Chondrocyte (in vitro differentiated cells): ENCODE measurements at regions not wholly inside any gene's neighbourhood (a gene's known extent, or its start where the extent isn't known, plus 50 kb on each side); places are given as distances from the start of the nearest gene placed in this dataset.

ENCODE experiments used
- DNase-seq: peaks from one replicate; pipeline ENCODE4 v3.0.0; 2021; ENCODE audit warnings: mixed read lengths, low spot score
- H3K27ac Mint-ChIP-seq: one replicate; pipeline ENCODE4 v1.8.0; 2021; ENCODE audit warnings: mild to moderate bottlenecking, moderate library complexity, mixed read lengths; ENCODE audit not compliant: unreplicated experiment
- H3K27me3 Mint-ChIP-seq: 2 replicates; pipeline ENCODE4 v1.8.0; 2021; ENCODE audit warnings: low read depth, mixed read lengths
- H3K36me3 Mint-ChIP-seq: 2 replicates; pipeline ENCODE4 v1.8.0; 2021; ENCODE audit warnings: low read depth, mixed read lengths
- H3K4me1 Mint-ChIP-seq: 2 replicates; pipeline ENCODE4 v1.8.0; 2021; ENCODE audit warnings: low read depth, mild to moderate bottlenecking, mixed read lengths
- H3K4me3 Mint-ChIP-seq: one replicate; pipeline ENCODE4 v1.8.0; 2021; ENCODE audit warnings: mild to moderate bottlenecking, moderate library complexity, mixed read lengths; ENCODE audit not compliant: unreplicated experiment
- H3K9me3 Mint-ChIP-seq: 2 replicates; pipeline ENCODE4 v1.8.0; 2021; ENCODE audit warnings: low read depth, mixed read lengths
- TF ChIP-seq, protein P1 (sequence below): fragments of 200-600 bp; sonication (generic); IDR thresholded peaks from 2 replicates; pipeline ENCODE4 v1.5.0; 2021; ENCODE audit warnings: antibody characterized with exemption, mild to moderate bottlenecking, moderate library complexity

DNA sequence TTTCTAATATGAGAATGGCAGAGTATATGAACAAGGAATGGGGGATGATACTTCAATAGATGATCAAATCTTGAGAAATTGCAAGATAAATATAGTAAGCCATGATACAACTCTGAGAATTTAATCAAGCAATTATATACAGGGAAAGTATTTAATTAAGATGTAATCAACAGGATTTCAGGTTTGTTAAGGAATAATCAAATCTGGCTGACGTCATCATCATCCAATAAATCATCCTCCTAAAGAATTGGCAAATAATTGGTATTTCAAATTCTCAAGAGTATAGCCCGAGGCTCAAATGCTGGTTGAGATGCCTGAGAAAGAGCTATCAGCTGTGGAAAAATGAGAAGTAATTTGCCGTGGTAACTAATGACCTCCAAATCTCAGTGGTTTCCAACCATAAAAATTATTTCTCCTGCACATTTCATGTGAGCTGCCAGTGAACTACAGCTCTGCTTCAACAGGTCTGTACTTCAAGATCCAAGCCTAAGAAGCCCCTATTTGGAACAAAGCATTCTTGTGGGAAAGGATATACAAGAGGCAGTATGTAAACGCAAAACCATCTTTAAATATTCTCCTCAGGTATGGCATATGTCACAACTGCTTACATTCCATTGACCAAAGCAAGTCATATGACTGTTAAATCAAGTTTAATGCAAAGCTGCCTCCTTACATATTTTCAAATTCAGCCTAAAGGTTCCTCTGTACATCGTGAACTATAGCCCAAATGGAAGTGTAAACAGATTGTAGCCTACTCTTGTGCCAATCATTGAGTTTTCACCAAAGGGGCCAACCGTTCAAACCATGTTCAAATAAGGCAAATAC is 503.0 kb downstream of the KIF20B start:
- Mint-ChIP-seq H3K36me3 (no peaks in the 10 kb centered on the region), H3K4me3 (no peak overlapping the region), H3K27ac (no peak overlapping the region), H3K4me1 (no peaks in the 10 kb centered on the region), H3K9me3 (no peaks in the 10 kb centered on the region), H3K27me3 (peaks cover 15% of the 10 kb centered on the region)
- DNase-seq, result no peak
- TF ChIP-seq, protein P1, sequence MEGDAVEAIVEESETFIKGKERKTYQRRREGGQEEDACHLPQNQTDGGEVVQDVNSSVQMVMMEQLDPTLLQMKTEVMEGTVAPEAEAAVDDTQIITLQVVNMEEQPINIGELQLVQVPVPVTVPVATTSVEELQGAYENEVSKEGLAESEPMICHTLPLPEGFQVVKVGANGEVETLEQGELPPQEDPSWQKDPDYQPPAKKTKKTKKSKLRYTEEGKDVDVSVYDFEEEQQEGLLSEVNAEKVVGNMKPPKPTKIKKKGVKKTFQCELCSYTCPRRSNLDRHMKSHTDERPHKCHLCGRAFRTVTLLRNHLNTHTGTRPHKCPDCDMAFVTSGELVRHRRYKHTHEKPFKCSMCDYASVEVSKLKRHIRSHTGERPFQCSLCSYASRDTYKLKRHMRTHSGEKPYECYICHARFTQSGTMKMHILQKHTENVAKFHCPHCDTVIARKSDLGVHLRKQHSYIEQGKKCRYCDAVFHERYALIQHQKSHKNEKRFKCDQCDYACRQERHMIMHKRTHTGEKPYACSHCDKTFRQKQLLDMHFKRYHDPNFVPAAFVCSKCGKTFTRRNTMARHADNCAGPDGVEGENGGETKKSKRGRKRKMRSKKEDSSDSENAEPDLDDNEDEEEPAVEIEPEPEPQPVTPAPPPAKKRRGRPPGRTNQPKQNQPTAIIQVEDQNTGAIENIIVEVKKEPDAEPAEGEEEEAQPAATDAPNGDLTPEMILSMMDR, result no peak

DNA sequence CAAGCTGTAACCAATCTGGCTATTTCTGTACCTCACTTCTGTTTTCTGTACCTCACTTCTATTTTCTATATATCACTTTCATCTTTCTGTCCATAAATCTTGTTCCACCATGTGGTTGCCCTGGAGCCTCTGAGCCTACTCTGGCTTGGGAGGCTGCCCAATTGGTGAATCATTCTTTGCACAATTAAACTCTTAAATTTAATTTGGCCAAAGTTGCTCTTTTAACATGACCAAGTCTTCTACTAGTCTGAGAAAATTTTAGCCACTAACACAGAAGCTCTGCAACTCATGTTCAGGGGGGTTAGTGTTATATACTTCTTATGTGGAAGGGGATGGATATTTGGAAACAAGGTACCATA is 503.5 kb downstream of the KIF20B start:
- H3K4me3 Mint-ChIP-seq, result no peak overlapping the region
- H3K4me1 Mint-ChIP-seq, result no peaks in the 10 kb centered on the region
- no peaks in the 10 kb centered on the region for H3K36me3 Mint-ChIP-seq
- TF ChIP-seq, protein P1, result no peak
- no peak for DNase-seq
- H3K27ac Mint-ChIP-seq, result no peak overlapping the region
- H3K27me3 Mint-ChIP-seq, result peaks cover 21% of the 10 kb centered on the region
- no peaks in the 10 kb centered on the region for H3K9me3 Mint-ChIP-seq

DNA sequence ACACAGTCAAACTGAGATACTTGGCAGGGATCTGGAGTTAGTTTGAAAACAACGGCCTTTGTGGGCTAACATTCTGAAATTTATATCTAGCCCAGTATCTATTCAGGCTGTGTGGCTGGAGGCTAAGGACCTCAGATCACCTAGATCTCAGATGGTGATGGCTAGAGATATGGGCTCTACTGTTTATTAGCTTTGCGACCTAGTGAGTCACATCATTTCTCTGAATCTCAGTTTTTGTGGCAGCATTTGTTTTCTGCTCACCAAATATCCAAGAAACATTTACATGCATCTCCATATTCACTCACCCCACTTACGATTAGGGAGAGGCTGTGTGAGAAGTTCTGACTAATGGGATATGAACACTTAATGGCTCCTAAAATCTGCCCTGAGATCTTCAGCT is 503.9 kb downstream of the KIF20B start:
- Mint-ChIP-seq H3K4me1 (no peaks in the 10 kb centered on the region), H3K27ac (no peak overlapping the region), H3K9me3 (no peaks in the 10 kb centered on the region), H3K36me3 (no peaks in the 10 kb centered on the region), H3K4me3 (no peak overlapping the region), H3K27me3 (peaks cover 21% of the 10 kb centered on the region)
- no peak for DNase-seq
- TF ChIP-seq, protein P1, result no peak

DNA sequence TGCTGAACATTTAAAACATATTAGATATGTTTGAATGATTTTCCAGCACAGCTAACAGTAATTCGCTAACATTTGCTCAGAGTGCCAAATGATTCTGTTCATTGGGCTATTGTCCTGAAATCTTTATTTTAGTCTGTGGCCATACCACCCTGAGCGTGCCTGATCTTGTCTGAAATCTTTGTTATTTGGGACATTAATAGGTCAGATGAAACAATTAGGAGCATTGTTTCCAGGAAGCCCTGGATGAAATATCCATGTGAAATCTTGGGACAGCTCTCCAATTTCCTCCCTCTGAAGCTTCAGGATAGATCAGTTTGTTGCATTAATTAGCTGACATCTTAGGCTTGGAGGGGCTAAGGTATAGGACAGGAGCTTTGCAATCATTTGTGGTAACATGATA is 512.0 kb downstream of the KIF20B start:
- Mint-ChIP-seq H3K36me3 (no peaks in the 10 kb centered on the region), H3K27ac (no peak overlapping the region), H3K4me3 (no peak overlapping the region), H3K4me1 (no peaks in the 10 kb centered on the region), H3K9me3 (no peaks in the 10 kb centered on the region), H3K27me3 (peaks cover 29% of the 10 kb centered on the region)
- TF ChIP-seq, protein P1, result no peak
- no peak for DNase-seq

DNA sequence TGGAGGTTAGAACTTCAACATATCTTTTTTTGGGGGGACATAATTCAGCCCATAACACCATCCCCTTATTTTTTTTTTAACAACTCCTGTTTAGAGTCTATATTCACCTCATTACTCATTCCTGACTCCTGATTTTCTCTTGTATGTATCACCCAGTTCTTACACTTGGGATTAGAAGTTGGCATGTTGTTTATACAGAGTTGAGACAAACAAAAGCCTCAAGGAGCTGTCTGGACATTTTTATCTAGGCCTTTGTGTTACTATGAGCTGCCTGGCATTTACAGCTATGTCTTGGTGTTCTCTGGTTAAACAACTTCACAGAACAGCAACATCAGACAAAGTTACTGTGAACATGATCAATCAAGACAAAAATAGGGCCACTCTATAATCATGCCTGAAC is 517.5 kb downstream of the KIF20B start:
- TF ChIP-seq, protein P1, result no peak
- H3K4me1 Mint-ChIP-seq, result peaks cover 12% of the 10 kb centered on the region
- H3K27me3 Mint-ChIP-seq, result peaks cover 5% of the 10 kb centered on the region
- no peaks in the 10 kb centered on the region for H3K36me3 Mint-ChIP-seq
- DNase-seq, result no peak
- no peak overlapping the region for H3K4me3 Mint-ChIP-seq
- H3K27ac Mint-ChIP-seq, result no peak overlapping the region
- no peaks in the 10 kb centered on the region for H3K9me3 Mint-ChIP-seq
